Endothelial cell of umbilical vein (primary cell): ENCODE measurements at regions not wholly inside any gene's neighbourhood (a gene's known extent, or its start where the extent isn't known, plus 50 kb on each side); places are given as distances from the start of the nearest gene placed in this dataset.

ENCODE experiments used
- BruUV-seq: library from RNA; stranded (reverse); fragments of 400-500 nt; replicated peaks from 2 replicates; lab custom pipeline; 2021; lab: Mats Ljungman, UMichigan
- CTCF ChIA-PET: fragments of 300-600, 350-600 bp; sonication (Branson Sonifier 250); formaldehyde crosslinking; loops from one replicate; lab custom pipeline; 2021; ENCODE audit warnings: antibody characterized with exemption, inconsistent platforms; lab: Charles Lee
- POLR2A ChIA-PET: fragments of 300-600, 350-600 bp; sonication (Branson Sonifier 250); formaldehyde crosslinking; loops from one replicate; lab custom pipeline; 2021; ENCODE audit warnings: antibody characterized with exemption, inconsistent platforms; lab: Charles Lee
- DNase-seq: peaks from one replicate; pipeline ENCODE4 v3.0.0-alpha.2; 2011; ENCODE audit warnings: low read depth, low spot score
- FAIRE-seq: peaks from 2 replicates; lab custom pipeline; 2011; peaks lifted over from hg19 to GRCh38; lab: Jason Lieb, UNC
- H2AFZ ChIP-seq: 2 replicates; pipeline ENCODE4 v1.6.0; 2012; ENCODE audit warnings: low read depth, low read length, control low read depth, inconsistent platforms
- H3K27ac ChIP-seq: 2 replicates; pipeline ENCODE4 v1.5.1; 2011; ENCODE audit warnings: low read depth, mild to moderate bottlenecking, control low read depth, low read length, moderate library complexity; ENCODE audit not compliant: insufficient read depth
- H3K27me3 ChIP-seq, 2 experiments: 2 replicates each; pipeline versions ENCODE4 v1.6.0 to v1.6.1; 2011; ENCODE audit warnings: low read length in 2 of 2, mixed read lengths in 1 of 2; ENCODE audit not compliant: control insufficient read depth in 2 of 2, insufficient read depth in 2 of 2
- H3K36me3 ChIP-seq, 2 experiments: 2 replicates in 1 of 2; 3 replicates in 1 of 2; pipeline ENCODE4 v1.5.1; 2011; ENCODE audit warnings: low read length in 2 of 2, mild to moderate bottlenecking in 1 of 2, moderate library complexity in 1 of 2; ENCODE audit not compliant: control insufficient read depth in 2 of 2, insufficient read depth in 2 of 2; ENCODE audit errors: extremely low read depth in 1 of 2
- H3K4me1 ChIP-seq: 3 replicates; pipeline ENCODE4 v1.5.1; 2011; ENCODE audit warnings: mild to moderate bottlenecking, low read length; ENCODE audit not compliant: control insufficient read depth, insufficient read depth; ENCODE audit errors: extremely low read depth
- H3K4me2 ChIP-seq: 2 replicates; pipeline ENCODE4 v1.6.1; 2011; ENCODE audit warnings: low read length, control low read depth, mixed read lengths; ENCODE audit not compliant: insufficient read depth
- H3K4me3 ChIP-seq, 3 experiments: fragments of 200-600 bp in 1 of 3; sonication (generic), shearing (Covaris generic) in 1 of 3; replicated peaks in 1 of 3; 2 replicates each; pipeline ENCODE4 v1.5.1; 2011 to 2016; ENCODE audit warnings: control low read depth in 3 of 3, low read length in 3 of 3, mild to moderate bottlenecking in 2 of 3, inconsistent platforms in 1 of 3, low read depth in 1 of 3, moderate library complexity in 1 of 3; ENCODE audit not compliant: insufficient read depth in 1 of 3
- H3K79me2 ChIP-seq: 2 replicates; pipeline ENCODE4 v1.6.0; 2012; ENCODE audit warnings: low read length, inconsistent platforms; ENCODE audit not compliant: control insufficient read depth, insufficient read depth
- H3K9ac ChIP-seq: replicated peaks from 2 replicates; pipeline ENCODE3; 2011; ENCODE audit warnings: low read length, control low read depth; ENCODE audit not compliant: insufficient read depth; ENCODE audit errors: extremely low read depth
- H3K9me1 ChIP-seq: replicated peaks from 3 replicates; pipeline ENCODE4 v1.6.0; 2011; ENCODE audit warnings: mild to moderate bottlenecking, low read length; ENCODE audit not compliant: control insufficient read depth, insufficient read depth; ENCODE audit errors: extremely low read depth
- H3K9me3 ChIP-seq: replicated peaks from 2 replicates; pipeline ENCODE4 v1.5.1; 2012; ENCODE audit warnings: low read length, inconsistent platforms; ENCODE audit not compliant: control insufficient read depth, insufficient read depth
- H4K20me1 ChIP-seq: replicated peaks from 2 replicates; pipeline ENCODE3; 2011; ENCODE audit warnings: mild to moderate bottlenecking, low read length; ENCODE audit not compliant: control insufficient read depth, insufficient read depth; ENCODE audit errors: extremely low read depth
- EZH2 ChIP-seq: IDR thresholded peaks from 2 replicates; pipeline ENCODE4 v1.6.1; 2012; ENCODE audit warnings: borderline replicate concordance, low read depth, mild to moderate bottlenecking, moderate library complexity, low read length, inconsistent platforms; ENCODE audit not compliant: severe bottlenecking
- FOS ChIP-seq: IDR thresholded peaks from 2 replicates; pipeline ENCODE4 v1.6.1; 2011; ENCODE audit warnings: mild to moderate bottlenecking, low read length, moderate library complexity, borderline replicate concordance; ENCODE audit not compliant: insufficient read depth
- GATA2 ChIP-seq: IDR thresholded peaks from 2 replicates; pipeline ENCODE4 v1.7.0; 2011; ENCODE audit warnings: low read depth, mild to moderate bottlenecking, moderate library complexity, mixed read lengths, low read length; ENCODE audit not compliant: insufficient read length, insufficient read depth
- JUN ChIP-seq: IDR thresholded peaks from 2 replicates; pipeline ENCODE4 v1.6.1; 2011; ENCODE audit warnings: borderline replicate concordance, low read depth; ENCODE audit not compliant: insufficient read length, insufficient read depth
- MYC ChIP-seq: IDR thresholded peaks from one replicate; pipeline ENCODE4 v1.6.1; 2011; ENCODE audit warnings: mild to moderate bottlenecking, low read depth, low read length
- POLR2A ChIP-seq: IDR thresholded peaks from 2 replicates; pipeline ENCODE4 v1.6.1; 2012; ENCODE audit warnings: low read depth, mild to moderate bottlenecking, control low read depth, low read length
- POLR2AphosphoS5 ChIP-seq: IDR thresholded peaks from 2 replicates; pipeline ENCODE4 v1.6.1; 2012; ENCODE audit warnings: low read depth, mild to moderate bottlenecking, control low read depth, low read length, moderate library complexity; ENCODE audit not compliant: insufficient read depth
- dilution Hi-C: fragments of 300-500 bp; cut with MboI; formaldehyde crosslinking; loops from one replicate; pipeline ENCODE4 v1.15.0; 2019; ENCODE audit warnings: low sequenced_read_pairs; ENCODE audit not compliant: extremely low pct_ligation_motif_present
- intact Hi-C: fragments of 100-400 bp; cut with micrococcal nuclease; formaldehyde crosslinking; loops from one replicate; pipeline ENCODE4 v1.10.0; 2022
- TF ChIP-seq, protein P1 (sequence below), 2 donors: IDR thresholded peaks; 1 replicate in 1 of 2; 2 replicates in 1 of 2; pipeline ENCODE4 v1.5.1; 2011; ENCODE audit warnings: low read length in 2 of 2, mild to moderate bottlenecking in 2 of 2, moderate library complexity in 2 of 2, control low read depth in 1 of 2, inconsistent platforms in 1 of 2, low read depth in 1 of 2; ENCODE audit not compliant: insufficient read depth in 1 of 2; ENCODE audit errors: extremely low read depth in 1 of 2
- TF ChIP-seq, protein P2 (sequence below): IDR thresholded peaks from 2 replicates; pipeline ENCODE4 v1.6.1; 2011; ENCODE audit not compliant: insufficient read depth, insufficient read length

DNA sequence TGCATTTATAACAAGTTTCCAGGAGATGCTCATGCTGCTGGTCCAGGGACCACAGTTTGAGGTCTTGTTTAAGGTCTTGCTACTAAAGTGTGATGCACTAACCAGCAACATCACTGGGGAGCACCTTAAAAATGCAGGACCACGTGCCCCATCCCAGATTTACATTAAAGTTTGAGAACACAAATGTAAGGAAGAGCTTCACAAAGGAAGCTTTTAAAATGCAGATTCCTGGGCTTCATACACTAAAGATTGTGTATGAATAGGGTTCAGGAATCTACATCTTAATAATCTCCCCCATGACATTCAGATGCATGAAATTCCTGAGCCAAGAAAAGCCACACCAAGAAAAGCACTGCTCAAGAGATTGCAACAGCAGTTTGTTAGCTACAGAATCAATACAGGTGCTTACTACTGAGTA is 235.3 kb upstream of the TANK start:
- CTCF ChIA-PET: no interaction called here
- TF ChIP-seq EZH2 (no peak), FOS (no peak), GATA2 (no peak), POLR2AphosphoS5 (no peak), JUN (no peak), POLR2A (no peak), MYC (no peak)
- TF ChIP-seq, protein P1, sequence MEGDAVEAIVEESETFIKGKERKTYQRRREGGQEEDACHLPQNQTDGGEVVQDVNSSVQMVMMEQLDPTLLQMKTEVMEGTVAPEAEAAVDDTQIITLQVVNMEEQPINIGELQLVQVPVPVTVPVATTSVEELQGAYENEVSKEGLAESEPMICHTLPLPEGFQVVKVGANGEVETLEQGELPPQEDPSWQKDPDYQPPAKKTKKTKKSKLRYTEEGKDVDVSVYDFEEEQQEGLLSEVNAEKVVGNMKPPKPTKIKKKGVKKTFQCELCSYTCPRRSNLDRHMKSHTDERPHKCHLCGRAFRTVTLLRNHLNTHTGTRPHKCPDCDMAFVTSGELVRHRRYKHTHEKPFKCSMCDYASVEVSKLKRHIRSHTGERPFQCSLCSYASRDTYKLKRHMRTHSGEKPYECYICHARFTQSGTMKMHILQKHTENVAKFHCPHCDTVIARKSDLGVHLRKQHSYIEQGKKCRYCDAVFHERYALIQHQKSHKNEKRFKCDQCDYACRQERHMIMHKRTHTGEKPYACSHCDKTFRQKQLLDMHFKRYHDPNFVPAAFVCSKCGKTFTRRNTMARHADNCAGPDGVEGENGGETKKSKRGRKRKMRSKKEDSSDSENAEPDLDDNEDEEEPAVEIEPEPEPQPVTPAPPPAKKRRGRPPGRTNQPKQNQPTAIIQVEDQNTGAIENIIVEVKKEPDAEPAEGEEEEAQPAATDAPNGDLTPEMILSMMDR (IDR thresholded peaks at IDR 0.05; ENCODE audit: extremely low read depth in 1 of 2, insufficient read depth in 1 of 2, low read depth in 1 of 2, low read length in 2 of 2): no peak
- TF ChIP-seq, protein P2, sequence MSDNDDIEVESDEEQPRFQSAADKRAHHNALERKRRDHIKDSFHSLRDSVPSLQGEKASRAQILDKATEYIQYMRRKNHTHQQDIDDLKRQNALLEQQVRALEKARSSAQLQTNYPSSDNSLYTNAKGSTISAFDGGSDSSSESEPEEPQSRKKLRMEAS: no peak

More for the DNA sequence above, 235.3 kb upstream of the TANK start:
- peaks cover 8% of the 10 kb centered on the region for H3K4me1 ChIP-seq
- POLR2A ChIA-PET: no interaction called here
- no peaks in the 10 kb centered on the region for H3K9me3 ChIP-seq
- peak; percentile 21 for FAIRE-seq
- H3K9me1 ChIP-seq: no peaks in the 10 kb centered on the region
- H3K27me3 ChIP-seq: no peaks in the 10 kb centered on the region
- H3K4me2 ChIP-seq: no peak overlapping the region
- BruUV-seq: no TSS peak
- no peaks in the 10 kb centered on the region for H4K20me1 ChIP-seq
- intact Hi-C loops (no loop called here), dilution Hi-C loops (no loop called here)
- no peak overlapping the region for H3K9ac ChIP-seq
- no peak overlapping the region for H3K27ac ChIP-seq
- no peaks in the 10 kb centered on the region for H3K36me3 ChIP-seq
- no peak for DNase-seq
- no peaks in the 10 kb centered on the region for H3K79me2 ChIP-seq
- no peak overlapping the region for H3K4me3 ChIP-seq
- no peak overlapping the region for H2AFZ ChIP-seq
